B cell (primary cell): ENCODE measurements at regions not wholly inside any gene's neighbourhood (a gene's known extent, or its start where the extent isn't known, plus 50 kb on each side); places are given as distances from the start of the nearest gene placed in this dataset.

Source experiments
- ATAC-seq: fragments of 200-7000 bp; cut with Tn5 transposase; one replicate; pipeline ENCODE4 v1.10.0; 2021; ENCODE audit warnings: low read depth, mild to moderate bottlenecking, moderate number of reproducible peaks, moderate library complexity
- CTCF ChIA-PET: fragments of 350-600 bp; sonication (Branson Sonifier 250); formaldehyde crosslinking; loops from one replicate; lab custom pipeline; 2021; ENCODE audit warnings: antibody characterized with exemption, inconsistent platforms; lab: Charles Lee
- POLR2A ChIA-PET: fragments of 350-600 bp; sonication (Branson Sonifier 250); formaldehyde crosslinking; loops from one replicate; lab custom pipeline; 2021; ENCODE audit warnings: antibody characterized with exemption; lab: Charles Lee
- DNase-seq: peaks from one replicate; pipeline ENCODE4 v3.0.0; 2013
- H2AFZ ChIP-seq: 2 replicates; pipeline ENCODE4 v1.6.1; 2012; ENCODE audit warnings: mild to moderate bottlenecking, low read depth, low read length; ENCODE audit not compliant: insufficient read depth, poor library complexity, severe bottlenecking
- H3K27ac ChIP-seq, 2 donors: 1 replicate in 1 of 2; 2 replicates in 1 of 2; pipeline ENCODE4 v1.5.1; 2012 to 2013; ENCODE audit warnings: low read length in 2 of 2, mild to moderate bottlenecking in 2 of 2, moderate library complexity in 1 of 2
- H3K27me3 ChIP-seq, 4 experiments: fragments of 200-600 bp in 1 of 4; sonication (generic) in 1 of 4; replicated peaks in 1 of 4; 1 replicate in 2 of 4; 2 replicates in 2 of 4; pipeline versions ENCODE4 v1.6.1 to v1.7.0; 2013 to 2016; ENCODE audit warnings: low read length in 3 of 4, mild to moderate bottlenecking in 2 of 4, mixed read lengths in 1 of 4, moderate library complexity in 1 of 4; ENCODE audit not compliant: insufficient read depth in 4 of 4, control insufficient read depth in 3 of 4; ENCODE audit errors: control extremely low read depth in 1 of 4
- H3K36me3 ChIP-seq, 2 experiments: replicated peaks in 1 of 2; 1 replicate in 1 of 2; 2 replicates in 1 of 2; pipeline versions ENCODE4 v1.6.1 to v1.7.1; 2013; ENCODE audit warnings: low read length in 1 of 2; ENCODE audit not compliant: insufficient read depth in 2 of 2, control insufficient read depth in 1 of 2; ENCODE audit errors: control extremely low read depth in 1 of 2, extremely low read depth in 1 of 2
- H3K4me1 ChIP-seq, 2 donors: fragments of 200-600 bp in 1 of 2; sonication (generic) in 1 of 2; 1 replicate in 1 of 2; 2 replicates in 1 of 2; pipeline versions ENCODE4 v1.5.1 to v1.6.1; 2013 to 2017; ENCODE audit warnings: low read length in 2 of 2; ENCODE audit not compliant: control insufficient read depth in 2 of 2, insufficient read depth in 2 of 2
- H3K4me2 ChIP-seq: replicated peaks from 2 replicates; pipeline ENCODE3; 2012; ENCODE audit warnings: mild to moderate bottlenecking, low read depth, low read length; ENCODE audit not compliant: poor library complexity, severe bottlenecking
- H3K4me3 ChIP-seq, 5 experiments: fragments of 200-600 bp in 1 of 5; sonication (generic) in 1 of 5; 1 replicate in 3 of 5; 2 replicates in 2 of 5; pipeline versions ENCODE4 v1.5.1 to v1.7.0; 2011 to 2016; ENCODE audit warnings: low read length in 4 of 5, mild to moderate bottlenecking in 4 of 5, low read depth in 2 of 5, control low read depth in 1 of 5, moderate library complexity in 1 of 5; ENCODE audit not compliant: insufficient read depth in 1 of 5; ENCODE audit errors: control extremely low read depth in 1 of 5, extremely low read depth in 1 of 5
- H3K79me2 ChIP-seq: fragments of 200-600 bp; sonication (generic); one replicate; pipeline ENCODE4 v1.6.0; 2016; ENCODE audit warnings: low read length; ENCODE audit not compliant: control insufficient read depth, insufficient read depth
- H3K9ac ChIP-seq: fragments of 200-600 bp; sonication (generic); 2 replicates; pipeline ENCODE4 v1.6.1; 2017; ENCODE audit warnings: mild to moderate bottlenecking, low read length, moderate library complexity
- H3K9me3 ChIP-seq, 3 donors: one replicate each; pipeline versions ENCODE4 v1.6.1 to v1.7.1; 2013; ENCODE audit warnings: low read length in 2 of 3; ENCODE audit not compliant: control insufficient read depth in 2 of 3, insufficient read depth in 1 of 3; ENCODE audit errors: control extremely low read depth in 1 of 3
- H4K20me1 ChIP-seq: 2 replicates; pipeline ENCODE4 v1.6.0; 2012; ENCODE audit warnings: mild to moderate bottlenecking, low read length; ENCODE audit not compliant: insufficient read depth, control insufficient read depth, poor library complexity, severe bottlenecking
- H3K27ac Mint-ChIP-seq: one replicate; pipeline ENCODE4 v1.8.0; 2021; ENCODE audit warnings: mixed read lengths
- H3K27me3 Mint-ChIP-seq: one replicate; pipeline ENCODE4 v1.8.0; 2021; ENCODE audit warnings: mixed read lengths
- H3K4me1 Mint-ChIP-seq: one replicate; pipeline ENCODE4 v1.8.0; 2021; ENCODE audit warnings: mixed read lengths
- H3K4me3 Mint-ChIP-seq: one replicate; pipeline ENCODE4 v1.8.0; 2021; ENCODE audit warnings: mixed read lengths
- H3K9me3 Mint-ChIP-seq: one replicate; pipeline ENCODE4 v1.8.0; 2022; ENCODE audit warnings: mixed read lengths; ENCODE audit not compliant: insufficient read depth
- CTCF ChIP-seq: fragments of 200-600 bp; IDR thresholded peaks from one replicate; pipeline ENCODE4 v1.8.0; 2022; ENCODE audit warnings: antibody characterized with exemption, mild to moderate bottlenecking
- EZH2 ChIP-seq: IDR thresholded peaks from 2 replicates; pipeline ENCODE4 v1.6.1; 2012; ENCODE audit warnings: borderline replicate concordance, low read depth, mild to moderate bottlenecking, moderate library complexity, low read length; ENCODE audit not compliant: insufficient read depth, poor library complexity, severe bottlenecking
- WGBS: methylation state at CpG from one replicate; pipeline ENCODE4 v1.1.5; 2013; ENCODE audit warnings: missing lambda C conversion rate; ENCODE audit not compliant: insufficient coverage; 5-methylcytosine and 5-hydroxymethylcytosine counted together
- intact Hi-C: fragments of 100-400 bp; cut with micrococcal nuclease; formaldehyde crosslinking; loops from one replicate; pipeline ENCODE4 v1.10.0; 2022

GRCh38 chr6:23021487-23021886, 452.1 kb downstream of the HDGFL1 start:
- ChIA-PET CTCF (no interaction called here), POLR2A (no interaction called here)
- Histone ChIP-seq H3K36me3 (no peaks in the 10 kb centered on the region), H3K27ac (no peak overlapping the region), H3K79me2 (no peaks in the 10 kb centered on the region), H2AFZ (no peak overlapping the region), H4K20me1 (no peaks in the 10 kb centered on the region), H3K9ac (no peak overlapping the region), H3K4me3 (no peak overlapping the region), H3K4me1 (no peaks in the 10 kb centered on the region), H3K9me3 (peaks cover 0 to 7% (median 0%) of the 10 kb centered on the region in 3 donors), H3K4me2 (no peak overlapping the region), H3K27me3 (no peaks in the 10 kb centered on the region)
- intact Hi-C loops = no loop called here
- no peak overlapping the region for H3K27ac Mint-ChIP-seq
- H3K4me3 Mint-ChIP-seq = no peak overlapping the region
- ATAC-seq (no peak), DNase-seq (no peak)
- no peaks in the 10 kb centered on the region for H3K9me3 Mint-ChIP-seq
- TF ChIP-seq EZH2 = no peak
- TF ChIP-seq CTCF = no peak
- H3K4me1 Mint-ChIP-seq = no peaks in the 10 kb centered on the region
- no peaks in the 10 kb centered on the region for H3K27me3 Mint-ChIP-seq

- Histone ChIP-seq H3K4me3 (no peak overlapping the region), H2AFZ (no peak overlapping the region), H3K4me2 (no peak overlapping the region), H3K9ac (no peak overlapping the region), H3K27me3 (no peaks in the 10 kb centered on the region), H3K36me3 (no peaks in the 10 kb centered on the region), H3K79me2 (no peaks in the 10 kb centered on the region), H3K4me1 (no peaks in the 10 kb centered on the region), H3K27ac (no peak overlapping the region), H4K20me1 (no peaks in the 10 kb centered on the region), H3K9me3 (peaks cover 0 to 10% (median 0%) of the 10 kb centered on the region in 3 donors)
- TF ChIP-seq CTCF (no peak), EZH2 (no peak)
- DNase-seq = no peak
- ATAC-seq = no peak
- CTCF ChIA-PET = no interaction called here
- no peaks in the 10 kb centered on the region for H3K4me1 Mint-ChIP-seq
- POLR2A ChIA-PET = no interaction called here
- intact Hi-C loops = no loop called here
- peaks cover 9% of the 10 kb centered on the region for H3K9me3 Mint-ChIP-seq
- H3K27me3 Mint-ChIP-seq = no peaks in the 10 kb centered on the region
- WGBS = 90% methylated on average over 2 of the region's 5 CpGs
- no peak overlapping the region for H3K4me3 Mint-ChIP-seq
- no peak overlapping the region for H3K27ac Mint-ChIP-seq
Measured at GRCh38 chr6:23027281-23027680, 457.9 kb downstream of the HDGFL1 start.
